Vagina (tissue), 2 donors: ENCODE measurements at regions not wholly inside any gene's neighbourhood (a gene's known extent, or its start where the extent isn't known, plus 50 kb on each side); places are given as distances from the start of the nearest gene placed in this dataset.

ENCODE experiments used
- DNase-seq, 2 donors: peaks; one replicate each; pipeline ENCODE4 v3.0.0-alpha.2; 2017; ENCODE audit errors: extremely low spot score in 2 of 2
- H3K27ac ChIP-seq: fragments of 200-600 bp; sonication (generic); one replicate; pipeline ENCODE4 v1.5.1; 2019
- H3K27me3 ChIP-seq: fragments of 200-600 bp; sonication (generic); one replicate; pipeline ENCODE4 v1.5.1; 2019
- H3K36me3 ChIP-seq, 2 donors: fragments of 200-600 bp; sonication (generic); one replicate each; pipeline ENCODE4 v1.5.1; 2017 to 2019
- H3K4me1 ChIP-seq: fragments of 200-600 bp; sonication (generic); one replicate; pipeline ENCODE4 v1.5.1; 2019
- H3K4me3 ChIP-seq, 2 donors: fragments of 200-600 bp; sonication (generic); 1 replicate in 1 of 2; 2 replicates in 1 of 2; pipeline ENCODE4 v1.5.1; 2016 to 2019
- H3K9me3 ChIP-seq: fragments of 200-600 bp; sonication (generic); one replicate; pipeline ENCODE4 v1.5.1; 2019
- POLR2A ChIP-seq, 2 donors: fragments of 450-650 bp; IDR thresholded peaks; one replicate each; pipeline ENCODE4 v1.6.1; 2017; ENCODE audit warnings: antibody characterized with exemption in 2 of 2, mild to moderate bottlenecking in 2 of 2, moderate library complexity in 2 of 2
- POLR2AphosphoS5 ChIP-seq, 2 donors: sonication (generic); formaldehyde crosslinking; IDR thresholded peaks; one replicate each; pipeline ENCODE4 v1.9.0; 2017; ENCODE audit warnings: antibody characterized with exemption in 2 of 2, mild to moderate bottlenecking in 2 of 2, low read depth in 1 of 2; ENCODE audit not compliant: insufficient read depth in 1 of 2
- intact Hi-C: fragments of 100-400 bp; cut with DNase I; formaldehyde crosslinking; loops from one replicate; pipeline ENCODE4 v1.15.1; 2023
- TF ChIP-seq, protein P1 (sequence below), 3 experiments: fragments of 450-650 bp in 2 of 3; fragments of 200-600 bp in 1 of 3; sonication (generic) in 1 of 3; IDR thresholded peaks; one replicate each; pipeline ENCODE4 v1.5.1; 2017 to 2019; ENCODE audit warnings: antibody characterized with exemption in 3 of 3, mild to moderate bottlenecking in 2 of 3, moderate library complexity in 2 of 3

DNA sequence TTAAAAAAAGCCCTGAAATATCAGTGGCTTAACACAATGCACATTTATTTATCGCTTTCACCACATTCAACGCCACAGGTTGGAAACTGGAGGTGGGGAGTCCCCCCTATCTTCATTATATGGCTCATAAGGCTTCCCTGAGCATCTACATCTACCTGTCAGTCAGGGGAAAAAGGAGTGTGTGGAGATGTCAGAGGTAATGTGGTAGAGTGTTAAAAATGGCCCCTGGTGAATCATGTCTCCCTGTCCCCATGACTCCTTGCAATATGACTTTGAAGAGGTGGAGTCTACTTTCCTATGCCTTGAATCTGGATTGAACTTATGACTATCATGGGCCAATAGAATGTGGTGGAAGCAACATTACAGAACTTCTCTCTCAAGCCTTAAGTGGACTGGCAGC, 65.5 kb upstream of the BTBD3 start:
- Histone ChIP-seq H3K27me3 (no peaks in the 10 kb centered on the region), H3K4me1 (peaks cover 8% of the 10 kb centered on the region), H3K27ac (no peak overlapping the region), H3K9me3 (no peaks in the 10 kb centered on the region), H3K4me3 (no peak overlapping the region), H3K36me3 (no peaks in the 10 kb centered on the region)
- no peak for DNase-seq
- no peak for TF ChIP-seq POLR2AphosphoS5 (IDR thresholded peaks at IDR 0.05; ENCODE audit: insufficient read depth in 1 of 2, low read depth in 1 of 2)
- TF ChIP-seq POLR2A (IDR thresholded peaks at IDR 0.05): no peak
- TF ChIP-seq, protein P1, sequence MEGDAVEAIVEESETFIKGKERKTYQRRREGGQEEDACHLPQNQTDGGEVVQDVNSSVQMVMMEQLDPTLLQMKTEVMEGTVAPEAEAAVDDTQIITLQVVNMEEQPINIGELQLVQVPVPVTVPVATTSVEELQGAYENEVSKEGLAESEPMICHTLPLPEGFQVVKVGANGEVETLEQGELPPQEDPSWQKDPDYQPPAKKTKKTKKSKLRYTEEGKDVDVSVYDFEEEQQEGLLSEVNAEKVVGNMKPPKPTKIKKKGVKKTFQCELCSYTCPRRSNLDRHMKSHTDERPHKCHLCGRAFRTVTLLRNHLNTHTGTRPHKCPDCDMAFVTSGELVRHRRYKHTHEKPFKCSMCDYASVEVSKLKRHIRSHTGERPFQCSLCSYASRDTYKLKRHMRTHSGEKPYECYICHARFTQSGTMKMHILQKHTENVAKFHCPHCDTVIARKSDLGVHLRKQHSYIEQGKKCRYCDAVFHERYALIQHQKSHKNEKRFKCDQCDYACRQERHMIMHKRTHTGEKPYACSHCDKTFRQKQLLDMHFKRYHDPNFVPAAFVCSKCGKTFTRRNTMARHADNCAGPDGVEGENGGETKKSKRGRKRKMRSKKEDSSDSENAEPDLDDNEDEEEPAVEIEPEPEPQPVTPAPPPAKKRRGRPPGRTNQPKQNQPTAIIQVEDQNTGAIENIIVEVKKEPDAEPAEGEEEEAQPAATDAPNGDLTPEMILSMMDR (IDR thresholded peaks at IDR 0.05): no peak
- intact Hi-C loops: no loop called here

DNA sequence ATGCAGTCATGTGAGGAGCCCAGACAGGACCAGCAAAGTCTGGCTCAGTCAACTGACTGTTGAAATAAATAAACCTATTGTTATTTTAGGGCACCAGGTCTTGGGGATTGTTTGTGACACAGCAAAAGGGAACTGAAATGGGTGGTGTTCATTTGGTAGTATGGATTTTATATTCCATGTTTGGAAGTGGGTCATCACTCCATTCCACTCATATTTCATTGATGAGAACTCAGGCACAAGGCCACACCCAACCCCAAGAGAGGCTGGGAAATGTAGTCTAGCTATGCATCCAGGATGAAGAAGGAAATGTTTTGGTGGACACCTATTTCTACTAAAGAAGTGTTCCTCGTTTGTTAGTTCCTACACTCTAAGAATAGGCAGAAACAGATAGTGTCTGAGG, 64.9 kb upstream of the BTBD3 start:
- Histone ChIP-seq H3K4me1 (peaks cover 8% of the 10 kb centered on the region), H3K4me3 (no peak overlapping the region), H3K36me3 (no peaks in the 10 kb centered on the region), H3K27me3 (no peaks in the 10 kb centered on the region), H3K9me3 (no peaks in the 10 kb centered on the region), H3K27ac (no peak overlapping the region)
- DNase-seq: no peak
- TF ChIP-seq, protein P1 (IDR thresholded peaks at IDR 0.05): no peak
- TF ChIP-seq POLR2A (IDR thresholded peaks at IDR 0.05) (no peak), POLR2AphosphoS5 (IDR thresholded peaks at IDR 0.05; ENCODE audit: insufficient read depth in 1 of 2, low read depth in 1 of 2) (no peak)
- intact Hi-C loops: no loop called here

DNA sequence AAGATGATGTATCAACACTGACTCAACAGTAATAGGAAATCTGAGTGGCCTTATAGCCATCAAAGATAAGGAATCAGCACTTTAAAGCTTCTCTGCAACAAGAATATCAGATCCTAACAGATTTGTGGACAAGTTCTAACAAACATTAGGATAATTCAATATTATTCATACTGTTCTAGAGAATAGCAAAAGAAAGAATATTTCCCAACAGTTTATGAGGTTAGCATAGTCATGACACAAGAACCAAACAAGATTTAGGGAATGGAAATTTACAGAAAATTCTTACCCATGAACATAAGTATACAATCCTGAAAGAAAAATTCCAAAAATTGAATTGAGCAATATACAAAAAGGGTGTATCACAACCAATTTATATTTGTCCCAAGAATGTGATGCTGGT, 64.3 kb upstream of the BTBD3 start:
- H3K9me3 ChIP-seq: no peaks in the 10 kb centered on the region
- H3K27me3 ChIP-seq: no peaks in the 10 kb centered on the region
- intact Hi-C loops: no loop called here
- no peaks in the 10 kb centered on the region for H3K36me3 ChIP-seq
- H3K4me1 ChIP-seq: peaks cover 8% of the 10 kb centered on the region
- TF ChIP-seq POLR2A (IDR thresholded peaks at IDR 0.05): no peak
- TF ChIP-seq, protein P1 (IDR thresholded peaks at IDR 0.05): no peak
- no peak for TF ChIP-seq POLR2AphosphoS5 (IDR thresholded peaks at IDR 0.05; ENCODE audit: insufficient read depth in 1 of 2, low read depth in 1 of 2)
- H3K4me3 ChIP-seq: no peak overlapping the region
- no peak for DNase-seq
- H3K27ac ChIP-seq: no peak overlapping the region

DNA sequence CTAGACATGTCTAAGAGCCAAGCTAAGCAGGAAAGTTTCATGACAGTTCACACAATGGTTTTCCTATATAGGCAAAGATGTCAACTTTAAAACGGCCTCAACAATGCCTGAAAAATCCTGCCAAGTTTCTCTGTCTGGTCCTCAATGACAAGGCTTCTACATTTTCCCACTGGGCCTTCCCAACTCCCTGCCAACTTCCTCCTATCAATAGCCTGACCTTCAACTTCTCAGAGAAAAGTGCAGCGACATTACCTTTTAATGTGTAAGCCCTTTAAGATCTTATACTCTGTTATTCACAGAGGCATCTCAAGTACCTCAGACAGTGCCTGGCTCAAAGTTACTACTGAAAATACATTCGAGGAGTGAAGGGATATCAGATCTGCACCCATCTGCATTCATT, 56.2 kb upstream of the BTBD3 start:
- TF ChIP-seq, protein P1 (IDR thresholded peaks at IDR 0.05): no peak
- TF ChIP-seq POLR2AphosphoS5 (IDR thresholded peaks at IDR 0.05; ENCODE audit: insufficient read depth in 1 of 2, low read depth in 1 of 2) (no peak), POLR2A (IDR thresholded peaks at IDR 0.05) (no peak)
- H3K27ac ChIP-seq: no peak overlapping the region
- no peaks in the 10 kb centered on the region for H3K4me1 ChIP-seq
- no peaks in the 10 kb centered on the region for H3K27me3 ChIP-seq
- H3K9me3 ChIP-seq: no peaks in the 10 kb centered on the region
- no peak for DNase-seq
- intact Hi-C loops: no loop called here
- no peak overlapping the region for H3K4me3 ChIP-seq
- no peaks in the 10 kb centered on the region for H3K36me3 ChIP-seq

DNA sequence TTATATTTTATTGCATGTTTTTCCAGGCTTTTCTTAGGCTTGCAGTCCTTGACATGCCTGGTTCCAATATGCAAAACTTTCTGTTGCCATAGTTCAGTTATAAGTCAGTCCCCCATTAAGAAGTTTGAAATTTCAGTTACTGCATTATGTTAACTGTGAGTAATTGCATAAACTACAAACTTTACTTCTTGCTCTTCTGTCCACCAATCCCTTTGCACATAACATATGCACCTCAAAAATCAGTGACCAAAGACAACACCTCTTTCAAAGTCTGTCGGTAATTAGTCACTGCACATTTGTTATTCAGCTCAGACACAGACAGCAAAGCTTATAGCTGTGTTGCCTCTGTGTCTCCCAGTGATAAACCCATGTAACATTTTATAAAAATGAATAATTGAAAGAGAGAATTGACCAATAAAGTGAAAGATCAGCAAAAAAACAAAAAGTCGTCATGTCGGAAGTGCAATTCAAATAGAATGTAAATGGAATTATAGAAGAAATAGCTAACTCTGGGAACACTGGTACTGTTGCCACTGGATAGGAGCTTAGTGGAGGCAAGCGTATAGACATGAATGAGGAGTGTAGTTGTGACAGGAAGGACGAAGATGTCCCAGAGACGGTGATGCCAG, 50.3 kb upstream of the BTBD3 start:
- TF ChIP-seq, protein P1 (IDR thresholded peaks at IDR 0.05): no peak
- TF ChIP-seq POLR2AphosphoS5 (IDR thresholded peaks at IDR 0.05; ENCODE audit: insufficient read depth in 1 of 2, low read depth in 1 of 2): no peak
- TF ChIP-seq POLR2A (IDR thresholded peaks at IDR 0.05): no peak
- no peaks in the 10 kb centered on the region for H3K9me3 ChIP-seq
- no peaks in the 10 kb centered on the region for H3K27me3 ChIP-seq
- DNase-seq: no peak
- no peaks in the 10 kb centered on the region for H3K4me1 ChIP-seq
- H3K36me3 ChIP-seq: no peaks in the 10 kb centered on the region
- intact Hi-C loops: no loop called here
- no peak overlapping the region for H3K27ac ChIP-seq
- no peak overlapping the region for H3K4me3 ChIP-seq
